ENCODE measurements at regions not wholly inside any gene's neighbourhood (a gene's known extent, or its start where the extent isn't known, plus 50 kb on each side); places are given as distances from the start of the nearest gene placed in this dataset.

GRCh38 chr2:2704428-2705090 is 373.5 kb upstream of the MYT1L start:
- no peak for TF ChIP-seq POLR2A (IDR thresholded peaks at IDR 0.05)
- no peak for TF ChIP-seq CTCF (IDR thresholded peaks at IDR 0.05)

Measured in uterus (tissue), 2 donors.